SK-N-SH (cell line): ENCODE measurements at regions not wholly inside any gene's neighbourhood (a gene's known extent, or its start where the extent isn't known, plus 50 kb on each side); places are given as distances from the start of the nearest gene placed in this dataset.
A peak's percentile ranks its signal among the peaks of the same experiment; 100 is the strongest.

Experiments
- CTCF ChIA-PET: fragments of 300-600, 350-600 bp; formaldehyde crosslinking; extraction: SDS; loops from one replicate; lab custom pipeline; 2021; lab: Yijun Ruan, JAX
- POLR2A ChIA-PET: fragments of 350-600 bp; sonication (Branson Sonifier 250); formaldehyde crosslinking; extraction: SDS; loops from one replicate; lab custom pipeline; 2020; ENCODE audit warnings: antibody characterized with exemption, inconsistent platforms; lab: Yijun Ruan, JAX
- DNase-seq: peaks from one replicate; pipeline ENCODE4 v3.0.0; 2012
- H2AFZ ChIP-seq: fragments of 200-600 bp; sonication (generic); 2 replicates; pipeline ENCODE4 v1.8.1; 2016; ENCODE audit warnings: antibody characterized with exemption, mild to moderate bottlenecking, low read depth
- H3F3A ChIP-seq: fragments of 200-600 bp; sonication (generic); replicated peaks from 2 replicates; pipeline ENCODE3; 2016; ENCODE audit warnings: antibody characterized with exemption, mild to moderate bottlenecking; ENCODE audit not compliant: insufficient read depth
- H3K27ac ChIP-seq, 2 experiments: fragments of 200-500 bp in 1 of 2; fragments of 200-600 bp in 1 of 2; sonication (Bioruptor generic) in 1 of 2; sonication (generic), shearing (Covaris generic) in 1 of 2; 2 replicates each; pipeline versions ENCODE4 v1.5.1 to v1.6.1; 2014 to 2016; ENCODE audit warnings: low read depth in 2 of 2, inconsistent platforms in 1 of 2, low read length in 1 of 2, mild to moderate bottlenecking in 1 of 2, mixed read lengths in 1 of 2
- H3K27me3 ChIP-seq: fragments of 200-600 bp; sonication (generic), shearing (Covaris generic); 2 replicates; pipeline ENCODE4 v1.6.1; 2016; ENCODE audit warnings: mixed run types; ENCODE audit not compliant: insufficient read depth
- H3K36me3 ChIP-seq, 2 experiments: fragments of 200-500 bp in 1 of 2; fragments of 200-600 bp in 1 of 2; sonication (Bioruptor generic) in 1 of 2; sonication (generic) in 1 of 2; replicated peaks in 1 of 2; 2 replicates each; pipeline versions ENCODE3 to v1.5.1; 2014 to 2016; ENCODE audit warnings: low read length in 1 of 2, mild to moderate bottlenecking in 1 of 2; ENCODE audit not compliant: insufficient read depth in 2 of 2, control insufficient read depth in 1 of 2
- H3K4me1 ChIP-seq, 2 experiments: fragments of 200-500 bp in 1 of 2; fragments of 200-600 bp in 1 of 2; sonication (Bioruptor generic) in 1 of 2; sonication (generic), shearing (Covaris generic) in 1 of 2; 2 replicates each; pipeline versions ENCODE4 v1.5.1 to v1.6.1; 2014 to 2016; ENCODE audit warnings: low read depth in 1 of 2, low read length in 1 of 2, mixed run types in 1 of 2; ENCODE audit not compliant: insufficient read depth in 2 of 2, control insufficient read depth in 1 of 2
- H3K4me2 ChIP-seq: fragments of 200-600 bp; sonication (generic), shearing (Covaris generic); 2 replicates; pipeline ENCODE4 v1.6.1; 2017; ENCODE audit warnings: mixed run types
- H3K4me3 ChIP-seq, 2 experiments: fragments of 200-500 bp in 1 of 2; fragments of 200-600 bp in 1 of 2; sonication (Bioruptor generic) in 1 of 2; sonication (generic), shearing (Covaris generic) in 1 of 2; 2 replicates each; pipeline versions ENCODE4 v1.5.1 to v1.8.1; 2014 to 2016; ENCODE audit warnings: low read depth in 2 of 2, inconsistent platforms in 1 of 2, low read length in 1 of 2, mild to moderate bottlenecking in 1 of 2, mixed read lengths in 1 of 2, moderate library complexity in 1 of 2
- H3K79me2 ChIP-seq: fragments of 200-600 bp; sonication (generic); 2 replicates; pipeline ENCODE4 v1.8.1; 2017; ENCODE audit warnings: mild to moderate bottlenecking; ENCODE audit not compliant: insufficient read depth
- H3K9ac ChIP-seq: fragments of 200-600 bp; sonication (generic); 2 replicates; pipeline ENCODE4 v1.6.1; 2017; ENCODE audit warnings: mixed run types
- H3K9me2 ChIP-seq: fragments of 200-600 bp; sonication (generic); 2 replicates; pipeline ENCODE4 v1.6.1; 2017; ENCODE audit warnings: mixed run types
- H3K9me3 ChIP-seq: fragments of 200-600 bp; sonication (generic); 2 replicates; pipeline ENCODE4 v1.6.1; 2017; ENCODE audit warnings: mixed run types, mild to moderate bottlenecking, moderate library complexity
- H4K20me1 ChIP-seq: fragments of 200-600 bp; sonication (generic); 2 replicates; pipeline ENCODE4 v1.6.1; 2017; ENCODE audit warnings: mild to moderate bottlenecking, mixed run types; ENCODE audit not compliant: insufficient read depth
- CHD2 ChIP-seq: fragments of 150-350 bp; IDR thresholded peaks from 2 replicates; pipeline ENCODE4 v1.6.1; 2018; ENCODE audit warnings: low read length; ENCODE audit not compliant: partially characterized antibody
- ELF1 ChIP-seq: IDR thresholded peaks from 2 replicates; pipeline ENCODE4 v1.4.0; 2012
- EP300 ChIP-seq, 2 experiments: IDR thresholded peaks; 2 replicates each; pipeline versions ENCODE4 v1.4.0 to v1.6.1; 2012; ENCODE audit warnings: borderline replicate concordance in 1 of 2, low read depth in 1 of 2, low read length in 1 of 2
- EZH2phosphoT487 ChIP-seq: fragments of 200-600 bp; sonication (generic); IDR thresholded peaks from 2 replicates; pipeline ENCODE4 v1.6.1; 2017; ENCODE audit warnings: low read depth, mixed run types, mild to moderate bottlenecking, antibody characterized with exemption, moderate library complexity, borderline replicate concordance
- FOSL2 ChIP-seq: IDR thresholded peaks from 2 replicates; pipeline ENCODE4 v1.4.0; 2012; ENCODE audit warnings: low read depth, mild to moderate bottlenecking, moderate library complexity, borderline replicate concordance
- GATA2 ChIP-seq: sonication (generic); formaldehyde crosslinking; IDR thresholded peaks from 2 replicates; pipeline ENCODE4 v1.5.0; 2020; ENCODE audit warnings: mild to moderate bottlenecking, missing genetic modification reagents
- MEF2A ChIP-seq: IDR thresholded peaks from 2 replicates; pipeline ENCODE4 v1.4.0; 2012; ENCODE audit warnings: low read depth, borderline replicate concordance
- RCOR1 ChIP-seq: fragments of 150-350 bp; IDR thresholded peaks from 2 replicates; pipeline ENCODE4 v1.6.1; 2017; ENCODE audit warnings: antibody characterized with exemption, low read length
- RXRA ChIP-seq: IDR thresholded peaks from 2 replicates; pipeline ENCODE4 v1.4.0; 2012; ENCODE audit warnings: low read depth, mild to moderate bottlenecking, borderline replicate concordance
- SIN3A ChIP-seq: IDR thresholded peaks from 2 replicates; pipeline ENCODE4 v1.6.1; 2012; ENCODE audit warnings: low read depth, mild to moderate bottlenecking, low read length, moderate library complexity, borderline replicate concordance
- SMC3 ChIP-seq: IDR thresholded peaks from 2 replicates; pipeline ENCODE4 v1.6.1; 2012; ENCODE audit warnings: low read depth, low read length, improper control_type of control experiment
- TCF12 ChIP-seq: IDR thresholded peaks from 2 replicates; pipeline ENCODE4 v1.4.0; 2012
- YY1 ChIP-seq: IDR thresholded peaks from 2 replicates; pipeline ENCODE4 v1.4.0; 2012; ENCODE audit warnings: low read depth, mild to moderate bottlenecking
- TF ChIP-seq, protein P1 (sequence below): IDR thresholded peaks from 2 replicates; pipeline ENCODE4 v1.4.0; 2012; ENCODE audit warnings: low read depth, borderline replicate concordance
- TF ChIP-seq, protein P2 (sequence below): IDR thresholded peaks from 2 replicates; pipeline ENCODE4; 2012
- TF ChIP-seq, protein P3 (sequence below): fragments of 200-600 bp; sonication (generic); IDR thresholded peaks from 2 replicates; pipeline ENCODE4 v1.6.1; 2017; ENCODE audit warnings: antibody characterized with exemption, mild to moderate bottlenecking, moderate library complexity
- TF ChIP-seq, protein P4 (sequence below): fragments of 150-350 bp; IDR thresholded peaks from 2 replicates; pipeline ENCODE4 v1.6.1; 2016; ENCODE audit warnings: mild to moderate bottlenecking, low read depth, low read length
- TF ChIP-seq, protein P5 (sequence below): IDR thresholded peaks from 2 replicates; pipeline ENCODE4 v1.4.0; 2012; ENCODE audit warnings: low read depth
- TF ChIP-seq, protein P6 (sequence below): IDR thresholded peaks from 2 replicates; pipeline ENCODE4 v1.6.1; 2012; ENCODE audit warnings: mild to moderate bottlenecking, low read depth, low read length, moderate library complexity
- TF ChIP-seq, protein P7 (sequence below): fragments of 150-350 bp; IDR thresholded peaks from 2 replicates; pipeline ENCODE4 v1.6.1; 2017; ENCODE audit warnings: antibody characterized with exemption, low read length, low read depth, borderline replicate concordance

DNA sequence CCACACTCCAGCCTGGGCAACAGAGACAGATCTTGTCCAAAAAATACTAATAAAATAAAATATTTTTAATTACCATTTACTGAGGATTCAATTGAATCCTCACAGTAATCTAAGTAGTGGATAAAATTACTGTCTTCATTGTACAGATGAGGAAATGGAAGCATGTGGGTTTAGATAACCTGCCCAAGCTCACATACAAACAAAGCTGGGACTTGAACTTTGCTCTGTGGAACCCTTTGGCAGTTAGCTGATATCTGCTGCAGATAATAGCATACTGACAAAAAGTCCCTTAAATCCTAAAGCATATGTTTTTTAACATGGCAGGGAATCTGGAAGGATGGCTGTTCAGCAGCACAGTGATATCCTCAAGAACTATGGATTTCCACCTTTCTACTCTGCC lies 130.9 kb upstream of the MROH9 start:
- H3F3A ChIP-seq = peaks cover 96% of the 10 kb centered on the region
- peaks cover 7% of the 10 kb centered on the region; the same call in 1 of the 2 replicates for H3K79me2 ChIP-seq
- H2AFZ ChIP-seq = no peak overlapping the region
- H3K9ac ChIP-seq = no peak overlapping the region; the same call in 1 of the 2 replicates
- no peak overlapping the region for H3K4me2 ChIP-seq
- H3K27ac ChIP-seq = peak overlapping the region in 1 of 2 experiments; percentile 100; a peak in 2 of 4 replicates
- H3K4me3 ChIP-seq = no peak overlapping the region
- H4K20me1 ChIP-seq = no peaks in the 10 kb centered on the region
- H3K4me1 ChIP-seq = peaks cover 6 to 50% of the 10 kb centered on the region in 2 experiments
- H3K36me3 ChIP-seq = no peaks in the 10 kb centered on the region
- TF ChIP-seq, protein P1, sequence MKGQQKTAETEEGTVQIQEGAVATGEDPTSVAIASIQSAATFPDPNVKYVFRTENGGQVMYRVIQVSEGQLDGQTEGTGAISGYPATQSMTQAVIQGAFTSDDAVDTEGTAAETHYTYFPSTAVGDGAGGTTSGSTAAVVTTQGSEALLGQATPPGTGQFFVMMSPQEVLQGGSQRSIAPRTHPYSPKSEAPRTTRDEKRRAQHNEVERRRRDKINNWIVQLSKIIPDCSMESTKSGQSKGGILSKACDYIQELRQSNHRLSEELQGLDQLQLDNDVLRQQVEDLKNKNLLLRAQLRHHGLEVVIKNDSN = no peak
- TF ChIP-seq TCF12 (no peak), EP300 (IDR thresholded peaks at IDR 0.05; ENCODE audit: borderline replicate concordance in 1 of 2, low read depth in 1 of 2, low read length in 1 of 2) (no peak), RCOR1 (no peak), YY1 (no peak), RXRA (no peak), CHD2 (no peak), SIN3A (no peak), FOSL2 (no peak), ELF1 (no peak), MEF2A (no peak), GATA2 (no peak), EZH2phosphoT487 (no peak), SMC3 (no peak)
- TF ChIP-seq, protein P2, sequence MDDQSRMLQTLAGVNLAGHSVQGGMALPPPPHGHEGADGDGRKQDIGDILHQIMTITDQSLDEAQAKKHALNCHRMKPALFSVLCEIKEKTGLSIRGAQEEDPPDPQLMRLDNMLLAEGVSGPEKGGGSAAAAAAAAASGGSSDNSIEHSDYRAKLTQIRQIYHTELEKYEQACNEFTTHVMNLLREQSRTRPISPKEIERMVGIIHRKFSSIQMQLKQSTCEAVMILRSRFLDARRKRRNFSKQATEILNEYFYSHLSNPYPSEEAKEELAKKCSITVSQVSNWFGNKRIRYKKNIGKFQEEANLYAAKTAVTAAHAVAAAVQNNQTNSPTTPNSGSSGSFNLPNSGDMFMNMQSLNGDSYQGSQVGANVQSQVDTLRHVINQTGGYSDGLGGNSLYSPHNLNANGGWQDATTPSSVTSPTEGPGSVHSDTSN = no peak
- TF ChIP-seq, protein P3, sequence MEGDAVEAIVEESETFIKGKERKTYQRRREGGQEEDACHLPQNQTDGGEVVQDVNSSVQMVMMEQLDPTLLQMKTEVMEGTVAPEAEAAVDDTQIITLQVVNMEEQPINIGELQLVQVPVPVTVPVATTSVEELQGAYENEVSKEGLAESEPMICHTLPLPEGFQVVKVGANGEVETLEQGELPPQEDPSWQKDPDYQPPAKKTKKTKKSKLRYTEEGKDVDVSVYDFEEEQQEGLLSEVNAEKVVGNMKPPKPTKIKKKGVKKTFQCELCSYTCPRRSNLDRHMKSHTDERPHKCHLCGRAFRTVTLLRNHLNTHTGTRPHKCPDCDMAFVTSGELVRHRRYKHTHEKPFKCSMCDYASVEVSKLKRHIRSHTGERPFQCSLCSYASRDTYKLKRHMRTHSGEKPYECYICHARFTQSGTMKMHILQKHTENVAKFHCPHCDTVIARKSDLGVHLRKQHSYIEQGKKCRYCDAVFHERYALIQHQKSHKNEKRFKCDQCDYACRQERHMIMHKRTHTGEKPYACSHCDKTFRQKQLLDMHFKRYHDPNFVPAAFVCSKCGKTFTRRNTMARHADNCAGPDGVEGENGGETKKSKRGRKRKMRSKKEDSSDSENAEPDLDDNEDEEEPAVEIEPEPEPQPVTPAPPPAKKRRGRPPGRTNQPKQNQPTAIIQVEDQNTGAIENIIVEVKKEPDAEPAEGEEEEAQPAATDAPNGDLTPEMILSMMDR = no peak
- TF ChIP-seq, protein P4, sequence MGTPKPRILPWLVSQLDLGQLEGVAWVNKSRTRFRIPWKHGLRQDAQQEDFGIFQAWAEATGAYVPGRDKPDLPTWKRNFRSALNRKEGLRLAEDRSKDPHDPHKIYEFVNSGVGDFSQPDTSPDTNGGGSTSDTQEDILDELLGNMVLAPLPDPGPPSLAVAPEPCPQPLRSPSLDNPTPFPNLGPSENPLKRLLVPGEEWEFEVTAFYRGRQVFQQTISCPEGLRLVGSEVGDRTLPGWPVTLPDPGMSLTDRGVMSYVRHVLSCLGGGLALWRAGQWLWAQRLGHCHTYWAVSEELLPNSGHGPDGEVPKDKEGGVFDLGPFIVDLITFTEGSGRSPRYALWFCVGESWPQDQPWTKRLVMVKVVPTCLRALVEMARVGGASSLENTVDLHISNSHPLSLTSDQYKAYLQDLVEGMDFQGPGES = no peak
- TF ChIP-seq, protein P5, sequence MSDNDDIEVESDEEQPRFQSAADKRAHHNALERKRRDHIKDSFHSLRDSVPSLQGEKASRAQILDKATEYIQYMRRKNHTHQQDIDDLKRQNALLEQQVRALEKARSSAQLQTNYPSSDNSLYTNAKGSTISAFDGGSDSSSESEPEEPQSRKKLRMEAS = no peak
- TF ChIP-seq, protein P6, sequence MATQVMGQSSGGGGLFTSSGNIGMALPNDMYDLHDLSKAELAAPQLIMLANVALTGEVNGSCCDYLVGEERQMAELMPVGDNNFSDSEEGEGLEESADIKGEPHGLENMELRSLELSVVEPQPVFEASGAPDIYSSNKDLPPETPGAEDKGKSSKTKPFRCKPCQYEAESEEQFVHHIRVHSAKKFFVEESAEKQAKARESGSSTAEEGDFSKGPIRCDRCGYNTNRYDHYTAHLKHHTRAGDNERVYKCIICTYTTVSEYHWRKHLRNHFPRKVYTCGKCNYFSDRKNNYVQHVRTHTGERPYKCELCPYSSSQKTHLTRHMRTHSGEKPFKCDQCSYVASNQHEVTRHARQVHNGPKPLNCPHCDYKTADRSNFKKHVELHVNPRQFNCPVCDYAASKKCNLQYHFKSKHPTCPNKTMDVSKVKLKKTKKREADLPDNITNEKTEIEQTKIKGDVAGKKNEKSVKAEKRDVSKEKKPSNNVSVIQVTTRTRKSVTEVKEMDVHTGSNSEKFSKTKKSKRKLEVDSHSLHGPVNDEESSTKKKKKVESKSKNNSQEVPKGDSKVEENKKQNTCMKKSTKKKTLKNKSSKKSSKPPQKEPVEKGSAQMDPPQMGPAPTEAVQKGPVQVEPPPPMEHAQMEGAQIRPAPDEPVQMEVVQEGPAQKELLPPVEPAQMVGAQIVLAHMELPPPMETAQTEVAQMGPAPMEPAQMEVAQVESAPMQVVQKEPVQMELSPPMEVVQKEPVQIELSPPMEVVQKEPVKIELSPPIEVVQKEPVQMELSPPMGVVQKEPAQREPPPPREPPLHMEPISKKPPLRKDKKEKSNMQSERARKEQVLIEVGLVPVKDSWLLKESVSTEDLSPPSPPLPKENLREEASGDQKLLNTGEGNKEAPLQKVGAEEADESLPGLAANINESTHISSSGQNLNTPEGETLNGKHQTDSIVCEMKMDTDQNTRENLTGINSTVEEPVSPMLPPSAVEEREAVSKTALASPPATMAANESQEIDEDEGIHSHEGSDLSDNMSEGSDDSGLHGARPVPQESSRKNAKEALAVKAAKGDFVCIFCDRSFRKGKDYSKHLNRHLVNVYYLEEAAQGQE = no peak
- TF ChIP-seq, protein P7, sequence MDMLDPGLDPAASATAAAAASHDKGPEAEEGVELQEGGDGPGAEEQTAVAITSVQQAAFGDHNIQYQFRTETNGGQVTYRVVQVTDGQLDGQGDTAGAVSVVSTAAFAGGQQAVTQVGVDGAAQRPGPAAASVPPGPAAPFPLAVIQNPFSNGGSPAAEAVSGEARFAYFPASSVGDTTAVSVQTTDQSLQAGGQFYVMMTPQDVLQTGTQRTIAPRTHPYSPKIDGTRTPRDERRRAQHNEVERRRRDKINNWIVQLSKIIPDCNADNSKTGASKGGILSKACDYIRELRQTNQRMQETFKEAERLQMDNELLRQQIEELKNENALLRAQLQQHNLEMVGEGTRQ = no peak
- H3K27me3 ChIP-seq = no peaks in the 10 kb centered on the region
- no peak for DNase-seq
- POLR2A ChIA-PET = no interaction called here
- CTCF ChIA-PET = no interaction called here
- no peaks in the 10 kb centered on the region for H3K9me2 ChIP-seq
- no peaks in the 10 kb centered on the region for H3K9me3 ChIP-seq
